ENCODE measurements at regions not wholly inside any gene's neighbourhood (a gene's known extent, or its start where the extent isn't known, plus 50 kb on each side); places are given as distances from the start of the nearest gene placed in this dataset.

- no peak for DNase-seq (ENCODE audit: low read depth, low spot score)
These were observed 1066.3 kb upstream of the MAP3K7 start for GRCh38 chr6:91653076-91653723.

DNA sequence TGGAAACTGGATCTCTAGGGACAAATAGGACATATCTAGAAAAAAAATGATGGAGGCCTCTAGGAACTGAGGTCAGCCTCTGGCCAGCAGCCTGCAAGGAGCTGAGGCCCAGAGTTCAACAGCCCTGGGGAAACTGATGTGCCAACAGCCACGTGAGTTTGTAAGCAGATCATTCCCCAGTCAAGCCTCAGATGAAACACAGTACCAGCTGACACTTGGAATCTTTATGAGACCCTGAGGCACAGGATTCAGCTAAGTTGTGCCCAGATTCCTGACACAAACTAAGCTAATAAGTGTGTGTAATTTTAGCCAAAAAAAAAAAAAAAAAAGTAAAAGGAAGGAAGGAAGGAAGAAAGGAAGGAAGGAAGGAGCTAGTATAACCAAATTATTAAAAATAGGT is 1059.8 kb upstream of the MAP3K7 start:
- no peak for DNase-seq (ENCODE audit: low read depth, low spot score)

- DNase-seq (ENCODE audit: low read depth, low spot score) = no peak
These were observed 1058.9 kb upstream of the MAP3K7 start for GRCh38 chr6:91645811-91646210.

- DNase-seq (ENCODE audit: low read depth, low spot score) = no peak
These were observed 1050.3 kb upstream of the MAP3K7 start for GRCh38 chr6:91637217-91637616.

- DNase-seq (ENCODE audit: low read depth, low spot score) = no peak
These were observed 1047.9 kb upstream of the MAP3K7 start for GRCh38 chr6:91634791-91635190.

DNA sequence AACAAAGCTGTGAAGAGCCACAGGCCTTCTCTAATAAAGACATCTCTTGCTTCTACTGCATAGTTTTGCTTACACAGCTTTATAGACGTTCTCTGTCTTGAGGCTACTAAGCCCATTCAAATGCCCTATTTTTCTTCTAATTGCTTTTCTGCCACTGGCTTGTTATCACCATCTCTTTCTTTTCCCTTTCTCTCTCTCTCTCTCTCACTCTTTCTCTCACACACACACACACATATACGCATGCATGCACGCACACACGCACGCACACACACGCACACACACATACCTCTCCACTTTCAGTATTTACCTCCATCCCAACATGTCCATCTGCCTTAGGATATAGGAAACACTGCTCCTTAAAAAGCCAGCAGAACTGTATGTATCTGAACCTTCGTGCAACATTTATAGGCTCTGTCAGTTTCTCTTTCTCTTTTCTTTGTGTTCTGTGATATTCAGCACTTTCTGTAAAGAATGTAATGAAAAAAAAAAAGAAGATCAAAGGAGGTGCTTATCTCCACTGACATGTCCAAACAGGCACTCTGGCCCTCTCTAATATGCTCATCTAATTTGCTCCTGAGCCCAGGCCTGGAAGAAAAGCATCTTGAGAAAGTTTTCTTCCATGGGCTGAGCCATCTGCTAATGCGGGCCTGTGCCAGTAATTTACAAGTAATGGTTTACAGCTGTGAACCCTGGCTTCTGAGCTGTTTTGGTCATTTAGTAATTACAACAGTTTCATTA is 1046.7 kb upstream of the MAP3K7 start:
- DNase-seq (ENCODE audit: low read depth, low spot score) = no peak

GRCh38 chr6:91632308-91632707 is 1045.4 kb upstream of the MAP3K7 start:
- DNase-seq (ENCODE audit: low read depth, low spot score) = no peak

DNA sequence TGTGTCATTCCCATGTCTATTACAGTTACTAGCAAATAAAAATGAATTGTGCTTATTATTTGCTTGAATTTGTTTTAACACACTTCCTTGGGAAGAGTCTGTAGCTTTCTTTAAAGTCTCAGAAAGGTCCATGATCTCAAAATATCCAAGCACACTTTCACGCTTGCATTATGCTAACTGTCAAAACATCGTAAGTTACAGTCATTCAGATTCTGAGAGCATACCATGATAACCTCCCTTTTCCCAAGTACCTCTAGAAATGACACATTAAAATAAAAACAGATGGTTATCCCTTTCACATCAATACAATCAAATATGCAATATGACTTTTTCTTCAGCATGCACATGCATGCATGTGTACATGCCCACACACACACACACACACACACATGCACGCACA is 1044.4 kb upstream of the MAP3K7 start:
- no peak for DNase-seq (ENCODE audit: low read depth, low spot score)

DNA sequence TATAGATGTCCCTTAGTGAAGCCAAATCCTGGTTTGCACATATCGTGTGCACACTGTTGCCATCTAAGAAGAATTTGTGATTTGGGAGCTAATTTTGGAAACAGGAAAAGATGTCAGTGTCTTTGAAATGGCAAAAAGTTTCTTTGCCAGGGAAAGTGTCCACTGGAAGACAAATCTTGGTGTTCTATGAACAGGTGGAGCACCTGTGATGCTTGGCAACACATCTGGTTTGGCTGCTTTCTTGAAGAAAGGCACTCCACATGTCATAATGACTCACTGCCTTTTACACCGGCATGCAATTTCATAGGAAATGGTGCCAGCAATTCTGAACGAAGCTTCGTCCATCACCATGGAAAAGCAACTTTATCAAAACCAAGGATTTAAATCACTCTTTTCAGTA is 1040.0 kb upstream of the MAP3K7 start:
- no peak for DNase-seq (ENCODE audit: low read depth, low spot score)

- no peak for DNase-seq (ENCODE audit: low read depth, low spot score)
These were observed 1026.6 kb upstream of the MAP3K7 start for GRCh38 chr6:91613481-91613880.

DNA sequence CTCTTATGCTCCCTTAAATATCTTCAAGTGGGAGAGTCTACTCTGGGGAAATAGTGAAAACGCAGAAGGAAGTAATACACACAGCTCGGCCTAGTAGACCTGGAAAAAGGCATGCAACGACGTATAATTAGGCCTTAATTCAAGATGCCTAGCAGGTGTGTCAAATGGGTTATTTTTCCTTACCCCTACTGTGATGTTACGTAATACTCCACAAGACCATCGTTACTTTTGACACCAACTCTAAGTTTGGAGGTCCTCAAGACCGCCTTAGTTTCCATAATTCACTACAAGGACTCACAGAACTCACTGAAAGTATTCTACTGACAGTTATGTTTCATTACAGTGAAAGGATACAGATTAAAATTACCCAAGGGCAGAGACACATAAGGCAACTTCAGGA is 1024.3 kb upstream of the MAP3K7 start:
- DNase-seq (ENCODE audit: low read depth, low spot score) = no peak

- DNase-seq (ENCODE audit: low read depth, low spot score) = no peak
These were observed 1021.6 kb upstream of the MAP3K7 start for GRCh38 chr6:91608428-91608827.

DNA sequence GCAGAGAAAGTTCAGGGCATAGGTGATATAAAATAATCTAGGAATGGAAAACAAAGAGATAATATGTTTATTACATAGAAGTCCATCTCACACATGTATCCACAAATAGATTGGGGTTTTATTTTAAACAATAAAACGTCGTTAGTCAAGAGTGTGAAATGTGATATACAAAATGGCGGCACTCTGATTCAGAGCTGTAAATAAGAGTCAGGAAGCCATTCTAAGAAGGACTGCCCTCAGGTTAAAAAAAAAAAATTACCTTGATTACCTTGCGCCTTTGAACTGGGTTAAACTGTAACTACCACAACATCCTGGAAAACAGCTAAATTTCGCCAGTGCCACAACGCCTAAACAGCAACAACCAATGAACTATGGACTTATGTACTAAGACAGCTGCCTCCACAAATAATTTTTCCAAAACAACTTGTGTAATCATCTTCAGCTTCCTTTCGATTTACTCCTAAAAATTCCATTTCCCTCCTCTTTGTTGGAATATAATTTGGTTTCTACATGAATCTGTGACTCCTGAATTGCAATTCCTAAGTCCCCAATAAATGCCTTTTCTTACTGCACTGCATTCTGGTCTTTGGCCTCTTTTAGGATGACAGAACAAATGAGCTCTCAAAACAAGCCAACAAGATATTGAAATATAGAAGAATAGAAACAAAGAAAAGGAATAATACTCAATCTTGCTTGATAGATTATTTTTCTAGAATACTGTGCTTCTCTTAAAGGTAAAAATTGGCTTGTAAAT is 1019.5 kb upstream of the MAP3K7 start:
- no peak for DNase-seq (ENCODE audit: low read depth, low spot score)

GRCh38 chr6:91600561-91600960 is 1013.7 kb upstream of the MAP3K7 start:
- DNase-seq (ENCODE audit: low read depth, low spot score) = no peak

GRCh38 chr6:91590191-91590590 is 1003.3 kb upstream of the MAP3K7 start:
- no peak for DNase-seq (ENCODE audit: low read depth, low spot score)

GRCh38 chr6:91580635-91581034 is 993.8 kb upstream of the MAP3K7 start:
- no peak for DNase-seq (ENCODE audit: low read depth, low spot score)

- no peak for DNase-seq (ENCODE audit: low read depth, low spot score)
These were observed 988.2 kb upstream of the MAP3K7 start for GRCh38 chr6:91575032-91575431.

- DNase-seq (ENCODE audit: low read depth, low spot score) = no peak
These were observed 987.0 kb upstream of the MAP3K7 start for GRCh38 chr6:91573826-91574416.

- DNase-seq (ENCODE audit: low read depth, low spot score) = no peak
These were observed 986.0 kb upstream of the MAP3K7 start for GRCh38 chr6:91572878-91573277.

DNA sequence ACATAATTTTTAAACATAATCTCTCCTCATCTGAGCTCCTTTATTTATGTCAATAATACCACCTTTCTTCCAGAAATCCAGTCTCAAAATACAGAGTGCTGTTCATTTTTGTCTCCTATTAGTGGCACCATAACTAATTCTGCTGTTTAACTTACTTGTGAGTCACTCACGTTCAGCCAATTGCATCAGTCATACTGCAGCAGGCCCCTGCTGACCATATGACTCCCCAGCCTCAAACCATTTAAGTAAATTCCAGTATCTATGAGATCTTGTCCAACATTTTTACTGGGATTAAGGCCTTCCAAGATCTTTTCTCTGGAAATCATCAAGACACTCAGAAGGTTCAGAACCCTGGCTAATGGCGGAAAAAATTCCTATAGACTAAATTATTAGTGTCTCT is 982.2 kb upstream of the MAP3K7 start:
- no peak for DNase-seq (ENCODE audit: low read depth, low spot score)

GRCh38 chr6:91566467-91566866 is 979.6 kb upstream of the MAP3K7 start:
- DNase-seq (ENCODE audit: low read depth, low spot score) = no peak

- DNase-seq (ENCODE audit: low read depth, low spot score) = no peak
These were observed 978.3 kb upstream of the MAP3K7 start for GRCh38 chr6:91565207-91565606.
